Mesendoderm (in vitro differentiated cells): ENCODE measurements at regions not wholly inside any gene's neighbourhood (a gene's known extent, or its start where the extent isn't known, plus 50 kb on each side); places are given as distances from the start of the nearest gene placed in this dataset.
"Not testable (repeated sequence)": the region's sequence is repeated elsewhere in the genome, so short reads cannot be mapped to it uniquely, and the experiment has no call there.

Experiments
- DNase-seq: peaks from one replicate; pipeline ENCODE4 v3.0.0; 2013
- H2AK5ac ChIP-seq: 2 replicates; pipeline ENCODE4 v1.6.1; 2013; ENCODE audit warnings: low read length, inconsistent platforms
- H2BK120ac ChIP-seq: 2 replicates; pipeline ENCODE4 v1.6.1; 2013; ENCODE audit warnings: low read depth, mild to moderate bottlenecking, low read length, moderate library complexity, mixed read lengths
- H2BK15ac ChIP-seq: replicated peaks from 2 replicates; pipeline ENCODE4 v1.6.1; 2013; ENCODE audit warnings: low read depth, mild to moderate bottlenecking, moderate library complexity
- H2BK5ac ChIP-seq: 2 replicates; pipeline ENCODE4 v1.6.1; 2013; ENCODE audit warnings: low read length, inconsistent platforms
- H3K18ac ChIP-seq: 2 replicates; pipeline ENCODE4 v1.6.1; 2013; ENCODE audit warnings: mild to moderate bottlenecking, low read length, mixed read lengths
- H3K23ac ChIP-seq: one replicate; pipeline ENCODE4 v1.6.1; 2013; ENCODE audit warnings: low read length
- H3K27ac ChIP-seq: 2 replicates; pipeline ENCODE4 v1.5.1; 2013; ENCODE audit warnings: low read depth, mild to moderate bottlenecking, inconsistent platforms, low read length, moderate library complexity
- H3K27me3 ChIP-seq: 2 replicates; pipeline ENCODE4 v1.6.1; 2013; ENCODE audit warnings: low read length, control low read depth, mild to moderate bottlenecking, inconsistent platforms; ENCODE audit not compliant: insufficient read depth, poor library complexity
- H3K36me3 ChIP-seq: 2 replicates; pipeline ENCODE4 v1.6.1; 2013; ENCODE audit warnings: low read length, inconsistent platforms; ENCODE audit not compliant: control insufficient read depth, insufficient read depth
- H3K4ac ChIP-seq: one replicate; pipeline ENCODE4 v1.6.1; 2013; ENCODE audit warnings: low read depth, mild to moderate bottlenecking, low read length, moderate library complexity
- H3K4me1 ChIP-seq: 2 replicates; pipeline ENCODE4 v1.6.1; 2013; ENCODE audit warnings: low read depth, low read length, inconsistent platforms; ENCODE audit not compliant: control insufficient read depth
- H3K4me2 ChIP-seq: 2 replicates; pipeline ENCODE4 v1.6.1; 2013; ENCODE audit warnings: low read length
- H3K4me3 ChIP-seq: 2 replicates; pipeline ENCODE4 v1.5.1; 2013; ENCODE audit warnings: mild to moderate bottlenecking, low read length
- H3K56ac ChIP-seq: one replicate; pipeline ENCODE4 v1.6.1; 2013; ENCODE audit warnings: low read length
- H3K79me1 ChIP-seq: 2 replicates; pipeline ENCODE4 v1.6.1; 2013; ENCODE audit warnings: low read length, inconsistent platforms
- H3K79me2 ChIP-seq: 2 replicates; pipeline ENCODE4 v1.6.1; 2013; ENCODE audit warnings: mild to moderate bottlenecking, low read length; ENCODE audit not compliant: control insufficient read depth, insufficient read depth
- H3K9ac ChIP-seq: 2 replicates; pipeline ENCODE4 v1.6.1; 2013; ENCODE audit warnings: low read length, inconsistent platforms
- H4K5ac ChIP-seq: one replicate; pipeline ENCODE4 v1.6.1; 2013; ENCODE audit warnings: low read length
- H4K8ac ChIP-seq: one replicate; pipeline ENCODE4 v1.6.1; 2013; ENCODE audit warnings: low read depth, mild to moderate bottlenecking, control low read depth, low read length, moderate library complexity
- WGBS: extraction: QIAGEN DNeasy Blood & Tissue Kit; methylation state at CpG from one replicate; pipeline ENCODE4 v1.1.7; 2013; ENCODE audit warnings: low lambda C conversion rate, missing lambda C conversion rate; ENCODE audit not compliant: insufficient coverage; ENCODE audit errors: extremely low coverage; 5-methylcytosine and 5-hydroxymethylcytosine counted together

- not testable (repeated sequence) for H3K56ac ChIP-seq, H3K18ac ChIP-seq, H3K27ac ChIP-seq
Measured at GRCh38 chr10:85141520-85141919, 813.1 kb downstream of the CCSER2 start.

GRCh38 chr10:85145966-85146365 is 817.6 kb downstream of the CCSER2 start:
- no peak overlapping the region for H3K18ac ChIP-seq
- no peak overlapping the region for H3K56ac ChIP-seq
- no peaks in the 10 kb centered on the region for H3K27me3 ChIP-seq
- no peak overlapping the region for H2BK120ac ChIP-seq
- H3K36me3 ChIP-seq = no peaks in the 10 kb centered on the region
- no CpG with 5 or more reads among the region's 5 CpGs for WGBS
- H3K23ac ChIP-seq = no peak overlapping the region
- no peak overlapping the region for H2AK5ac ChIP-seq
- H3K79me1 ChIP-seq = no peaks in the 10 kb centered on the region
- H3K4me2 ChIP-seq = no peak overlapping the region
- no peak overlapping the region for H3K4me3 ChIP-seq
- H2BK5ac ChIP-seq = no peak overlapping the region
- no peak overlapping the region for H4K5ac ChIP-seq
- no peak for DNase-seq
- no peaks in the 10 kb centered on the region for H3K79me2 ChIP-seq
- no peak overlapping the region for H3K4ac ChIP-seq
- no peak overlapping the region for H3K27ac ChIP-seq
- no peaks in the 10 kb centered on the region for H3K4me1 ChIP-seq
- no peak overlapping the region for H3K9ac ChIP-seq
- no peak overlapping the region for H4K8ac ChIP-seq
- no peak overlapping the region for H2BK15ac ChIP-seq

More at GRCh38 chr10:85141520-85141919, 813.1 kb downstream of the CCSER2 start:
- H3K4me1 ChIP-seq, H3K23ac ChIP-seq, H3K79me2 ChIP-seq, H3K4me2 ChIP-seq, H2AK5ac ChIP-seq, H4K8ac ChIP-seq, H3K36me3 ChIP-seq, H2BK120ac ChIP-seq, H4K5ac ChIP-seq, H2BK5ac ChIP-seq, H3K27me3 ChIP-seq, H3K4me3 ChIP-seq, H3K9ac ChIP-seq, H3K79me1 ChIP-seq, H2BK15ac ChIP-seq, DNase-seq, H3K4ac ChIP-seq: not testable (repeated sequence)
- WGBS = no CpG with 5 or more reads among the region's 25 CpGs

GRCh38 chr10:85147346-85148250 is 819.2 kb downstream of the CCSER2 start:
- Histone ChIP-seq H4K5ac (no peak overlapping the region), H3K36me3 (no peaks in the 10 kb centered on the region), H3K23ac (no peak overlapping the region), H3K56ac (no peak overlapping the region), H3K79me1 (no peaks in the 10 kb centered on the region), H2BK15ac (no peak overlapping the region), H3K27me3 (no peaks in the 10 kb centered on the region), H2BK120ac (no peak overlapping the region), H3K4me1 (no peaks in the 10 kb centered on the region), H2AK5ac (no peak overlapping the region), H3K4me2 (no peak overlapping the region), H3K27ac (no peak overlapping the region), H3K79me2 (no peaks in the 10 kb centered on the region), H3K4ac (no peak overlapping the region), H3K9ac (no peak overlapping the region), H3K4me3 (no peak overlapping the region), H2BK5ac (no peak overlapping the region), H3K18ac (no peak overlapping the region), H4K8ac (no peak overlapping the region)
- no CpG with 5 or more reads among the region's 1 CpG for WGBS
- DNase-seq = peak; percentile 14

GRCh38 chr10:85148693-85149640 is 820.6 kb downstream of the CCSER2 start:
- Histone ChIP-seq H2BK15ac (no peak overlapping the region), H3K36me3 (no peaks in the 10 kb centered on the region), H3K9ac (no peak overlapping the region), H3K79me1 (no peaks in the 10 kb centered on the region), H3K79me2 (no peaks in the 10 kb centered on the region), H3K4me3 (no peak overlapping the region), H3K56ac (no peak overlapping the region), H3K27ac (no peak overlapping the region), H2BK5ac (no peak overlapping the region), H3K4me2 (no peak overlapping the region), H4K8ac (no peak overlapping the region), H4K5ac (no peak overlapping the region), H3K23ac (no peak overlapping the region), H2AK5ac (no peak overlapping the region), H3K4me1 (peaks cover 2% of the 10 kb centered on the region), H3K27me3 (no peaks in the 10 kb centered on the region), H2BK120ac (no peak overlapping the region), H3K18ac (no peak overlapping the region), H3K4ac (no peak overlapping the region)
- no peak for DNase-seq
- WGBS = no CpG with 5 or more reads among the region's 15 CpGs

GRCh38 chr10:85149766-85150165 is 821.4 kb downstream of the CCSER2 start:
- no peak overlapping the region for H2BK5ac ChIP-seq
- no peak overlapping the region for H3K4ac ChIP-seq
- peaks cover 2% of the 10 kb centered on the region for H3K4me1 ChIP-seq
- no CpG with 5 or more reads among the region's 2 CpGs for WGBS
- H3K79me2 ChIP-seq = no peaks in the 10 kb centered on the region
- H2BK120ac ChIP-seq = no peak overlapping the region
- no peak overlapping the region for H3K9ac ChIP-seq
- H4K8ac ChIP-seq = no peak overlapping the region
- no peak overlapping the region for H3K27ac ChIP-seq
- DNase-seq = peak; percentile 7
- H3K18ac ChIP-seq = no peak overlapping the region
- H3K27me3 ChIP-seq = no peaks in the 10 kb centered on the region
- no peak overlapping the region for H3K4me2 ChIP-seq
- H3K36me3 ChIP-seq = no peaks in the 10 kb centered on the region
- H4K5ac ChIP-seq = no peak overlapping the region
- H3K4me3 ChIP-seq = no peak overlapping the region
- no peak overlapping the region for H3K23ac ChIP-seq
- H3K56ac ChIP-seq = no peak overlapping the region
- no peaks in the 10 kb centered on the region for H3K79me1 ChIP-seq
- no peak overlapping the region for H2BK15ac ChIP-seq
- no peak overlapping the region for H2AK5ac ChIP-seq
